ENCODE measurements at regions not wholly inside any gene's neighbourhood (a gene's known extent, or its start where the extent isn't known, plus 50 kb on each side); places are given as distances from the start of the nearest gene placed in this dataset.

GRCh38 chr2:117502121-117502520 lies 312.4 kb upstream of the DDX18 start:
- ATAC-seq: no peak

GRCh38 chr2:117512307-117512706 lies 302.2 kb upstream of the DDX18 start:
- ATAC-seq: no peak
- TF ChIP-seq SNAI2 (CRISPR knock-in tag; IDR thresholded peaks at IDR 0.05) (no peak), OSR1 (CRISPR knock-in tag; IDR thresholded peaks at IDR 0.05) (no peak)

More at GRCh38 chr2:117502121-117502520, 312.4 kb upstream of the DDX18 start:
- no peak for TF ChIP-seq ZNF70 (CRISPR knock-in tag; IDR thresholded peaks at IDR 0.05)
- no peak for TF ChIP-seq TOX (CRISPR knock-in tag; IDR thresholded peaks at IDR 0.05; ENCODE audit: borderline replicate concordance)
- TF ChIP-seq TSHZ2 (CRISPR knock-in tag; IDR thresholded peaks at IDR 0.05): no peak
- no peak for TF ChIP-seq ZFP3 (CRISPR knock-in tag; IDR thresholded peaks at IDR 0.05)
- TF ChIP-seq CSRNP3 (CRISPR knock-in tag; IDR thresholded peaks at IDR 0.05): no peak
- no peak for TF ChIP-seq ZNF565 (CRISPR knock-in tag; conservative IDR thresholded peaks at IDR 0.05; ENCODE audit: low read depth)
- TF ChIP-seq CSDC2 (CRISPR knock-in tag; IDR thresholded peaks at IDR 0.05): no peak
- TF ChIP-seq ZC3H10 (CRISPR knock-in tag; IDR thresholded peaks at IDR 0.05): no peak
- TF ChIP-seq BACH2 (CRISPR knock-in tag; IDR thresholded peaks at IDR 0.05; ENCODE audit: borderline replicate concordance): no peak
- TF ChIP-seq ISL1 (CRISPR knock-in tag; IDR thresholded peaks at IDR 0.05): no peak
- TF ChIP-seq GLIS3 (CRISPR knock-in tag; IDR thresholded peaks at IDR 0.05): no peak
- no peak for TF ChIP-seq PPARA (CRISPR knock-in tag; IDR thresholded peaks at IDR 0.05; ENCODE audit: borderline replicate concordance)
- no peak for TF ChIP-seq OSR1 (CRISPR knock-in tag; IDR thresholded peaks at IDR 0.05)

GRCh38 chr2:117514371-117514770 lies 300.1 kb upstream of the DDX18 start:
- TF ChIP-seq ZFP30 (CRISPR knock-in tag; IDR thresholded peaks at IDR 0.05) (no peak), ZNF8 (CRISPR knock-in tag; IDR thresholded peaks at IDR 0.05) (no peak), SNAI2 (CRISPR knock-in tag; IDR thresholded peaks at IDR 0.05) (no peak), CSRNP3 (CRISPR knock-in tag; IDR thresholded peaks at IDR 0.05) (no peak), PATZ1 (CRISPR knock-in tag; IDR thresholded peaks at IDR 0.05; ENCODE audit: borderline replicate concordance) (no peak), TCF4 (CRISPR knock-in tag; IDR thresholded peaks at IDR 0.05; ENCODE audit: borderline replicate concordance) (no peak), BACH2 (CRISPR knock-in tag; IDR thresholded peaks at IDR 0.05; ENCODE audit: borderline replicate concordance) (no peak), ZNF70 (CRISPR knock-in tag; IDR thresholded peaks at IDR 0.05) (no peak), TSHZ2 (CRISPR knock-in tag; IDR thresholded peaks at IDR 0.05) (no peak), OSR1 (CRISPR knock-in tag; IDR thresholded peaks at IDR 0.05) (no peak), POU6F1 (CRISPR knock-in tag; IDR thresholded peaks at IDR 0.05; ENCODE audit: borderline replicate concordance, low read depth) (no peak)
- ATAC-seq: no peak
